Fibroblast of lung (primary cell): ENCODE measurements at regions not wholly inside any gene's neighbourhood (a gene's known extent, or its start where the extent isn't known, plus 50 kb on each side); places are given as distances from the start of the nearest gene placed in this dataset.

Experiments
- EZH2 ChIP-seq: IDR thresholded peaks from 2 replicates; pipeline ENCODE4 v1.5.1; 2012; ENCODE audit warnings: low read length, control low read depth, mild to moderate bottlenecking; ENCODE audit errors: missing control alignments
- TF ChIP-seq, protein P1 (sequence below), 2 donors: IDR thresholded peaks in 1 of 2; conservative IDR thresholded peaks in 1 of 2; 1 replicate in 1 of 2; 2 replicates in 1 of 2; pipeline ENCODE4 v1.5.1; 2011 to 2012; ENCODE audit warnings: low read length in 2 of 2, control low read depth in 1 of 2, inconsistent platforms in 1 of 2, low read depth in 1 of 2, mild to moderate bottlenecking in 1 of 2

DNA sequence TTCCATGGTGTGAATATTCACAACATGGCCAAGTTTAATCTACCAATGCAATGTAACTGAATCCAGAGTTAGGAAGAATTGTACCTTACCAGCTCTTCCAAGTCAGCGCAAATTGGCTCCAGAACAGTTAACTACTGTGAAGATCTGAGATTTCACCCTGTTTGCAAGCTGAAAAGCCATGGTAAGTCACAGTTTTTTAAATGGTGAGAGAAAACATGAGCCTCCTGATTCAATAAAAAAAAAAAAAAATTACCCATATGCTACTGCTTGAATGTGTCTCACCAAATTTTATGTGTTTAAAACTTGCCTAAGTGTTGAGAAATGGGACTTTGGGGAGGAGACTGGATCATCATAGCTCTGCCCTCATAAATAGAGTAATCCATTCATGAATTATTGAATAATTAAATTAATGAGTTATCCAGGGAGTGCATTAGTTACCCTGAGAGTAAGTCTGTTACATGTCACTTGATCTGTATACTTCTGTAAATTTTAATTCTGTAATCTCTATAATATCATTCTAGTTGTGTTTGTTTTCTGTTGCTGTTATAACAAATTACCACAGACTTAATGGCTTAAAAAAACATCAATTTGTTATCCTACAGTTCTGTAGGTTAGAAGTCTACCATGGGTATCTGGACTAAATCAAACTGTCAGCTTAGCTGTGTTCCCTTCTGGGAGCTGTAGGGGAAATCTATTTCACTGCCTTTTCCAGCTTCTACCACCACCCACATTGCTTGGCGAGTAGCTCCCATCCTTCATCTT lies 1355.9 kb downstream of the GRIK2 start:
- TF ChIP-seq, protein P1, sequence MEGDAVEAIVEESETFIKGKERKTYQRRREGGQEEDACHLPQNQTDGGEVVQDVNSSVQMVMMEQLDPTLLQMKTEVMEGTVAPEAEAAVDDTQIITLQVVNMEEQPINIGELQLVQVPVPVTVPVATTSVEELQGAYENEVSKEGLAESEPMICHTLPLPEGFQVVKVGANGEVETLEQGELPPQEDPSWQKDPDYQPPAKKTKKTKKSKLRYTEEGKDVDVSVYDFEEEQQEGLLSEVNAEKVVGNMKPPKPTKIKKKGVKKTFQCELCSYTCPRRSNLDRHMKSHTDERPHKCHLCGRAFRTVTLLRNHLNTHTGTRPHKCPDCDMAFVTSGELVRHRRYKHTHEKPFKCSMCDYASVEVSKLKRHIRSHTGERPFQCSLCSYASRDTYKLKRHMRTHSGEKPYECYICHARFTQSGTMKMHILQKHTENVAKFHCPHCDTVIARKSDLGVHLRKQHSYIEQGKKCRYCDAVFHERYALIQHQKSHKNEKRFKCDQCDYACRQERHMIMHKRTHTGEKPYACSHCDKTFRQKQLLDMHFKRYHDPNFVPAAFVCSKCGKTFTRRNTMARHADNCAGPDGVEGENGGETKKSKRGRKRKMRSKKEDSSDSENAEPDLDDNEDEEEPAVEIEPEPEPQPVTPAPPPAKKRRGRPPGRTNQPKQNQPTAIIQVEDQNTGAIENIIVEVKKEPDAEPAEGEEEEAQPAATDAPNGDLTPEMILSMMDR (conservative IDR thresholded peaks at IDR 0.05 in 1 of 2, IDR thresholded peaks at IDR 0.05 in 1 of 2; ENCODE audit: low read depth in 1 of 2, low read length in 2 of 2) = no peak
- TF ChIP-seq EZH2 = no peak
